PC-9 (cell line): ENCODE measurements at regions not wholly inside any gene's neighbourhood (a gene's known extent, or its start where the extent isn't known, plus 50 kb on each side); places are given as distances from the start of the nearest gene placed in this dataset.

Experiments
- BruUV-seq: library from RNA; stranded (reverse); fragments of 400-500 nt; replicated peaks from 2 replicates; lab custom pipeline; 2021; lab: Mats Ljungman, UMichigan
- CTCF ChIA-PET: fragments of 300-600 bp; sonication (Branson Sonifier 250); formaldehyde crosslinking; loops from one replicate; lab custom pipeline; 2022; ENCODE audit warnings: antibody characterized with exemption; lab: Charles Lee
- POLR2A ChIA-PET: fragments of 300-600 bp; sonication (Branson Sonifier 250); formaldehyde crosslinking; loops from one replicate; lab custom pipeline; 2022; ENCODE audit warnings: antibody characterized with exemption; ENCODE audit not compliant: unreplicated experiment; lab: Charles Lee
- DNase-seq, 2 experiments: peaks; one replicate each; pipeline versions ENCODE4 v3.0.0 to v3.0.0-alpha.2; 2015 to 2022; ENCODE audit warnings: mixed read lengths in 1 of 2
- H2AFZ ChIP-seq: fragments of 200-600 bp; sonication (generic); 2 replicates; pipeline ENCODE4 v1.8.1; 2017; ENCODE audit warnings: antibody characterized with exemption
- H3F3A ChIP-seq: fragments of 200-600 bp; sonication (generic); 2 replicates; pipeline ENCODE4 v1.8.1; 2017; ENCODE audit warnings: antibody characterized with exemption, mild to moderate bottlenecking, low read depth; ENCODE audit not compliant: insufficient read depth
- H3K27ac ChIP-seq: fragments of 200-600 bp; sonication (generic); 2 replicates; pipeline ENCODE4 v1.6.1; 2016; ENCODE audit warnings: mixed run types
- H3K27me3 ChIP-seq: fragments of 200-600 bp; sonication (generic); 2 replicates; pipeline ENCODE4 v1.6.1; 2016; ENCODE audit warnings: low read depth, mixed run types; ENCODE audit not compliant: insufficient read depth
- H3K36me3 ChIP-seq: fragments of 200-600 bp; sonication (generic); 2 replicates; pipeline ENCODE4 v1.6.1; 2016; ENCODE audit warnings: low read depth, mixed run types
- H3K4me1 ChIP-seq: fragments of 200-600 bp; sonication (generic); replicated peaks from 2 replicates; pipeline ENCODE4 v1.6.1; 2016; ENCODE audit warnings: mixed run types; ENCODE audit not compliant: insufficient read depth
- H3K4me2 ChIP-seq: fragments of 200-600 bp; sonication (generic); 2 replicates; pipeline ENCODE4 v1.6.1; 2017; ENCODE audit warnings: mixed run types
- H3K4me3 ChIP-seq: fragments of 200-600 bp; sonication (generic); 2 replicates; pipeline ENCODE4 v1.6.1; 2016; ENCODE audit warnings: mixed run types
- H3K79me2 ChIP-seq: fragments of 200-600 bp; sonication (generic); 2 replicates; pipeline ENCODE4 v1.6.1; 2017; ENCODE audit warnings: low read depth, mixed run types
- H3K9me2 ChIP-seq: fragments of 200-600 bp; sonication (generic); 2 replicates; pipeline ENCODE4 v1.8.1; 2017; ENCODE audit warnings: mild to moderate bottlenecking; ENCODE audit not compliant: insufficient read depth
- H3K9me3 ChIP-seq: fragments of 200-600 bp; sonication (generic); 2 replicates; pipeline ENCODE4 v1.8.1; 2016; ENCODE audit warnings: low read depth; ENCODE audit not compliant: insufficient read depth
- H4K20me1 ChIP-seq: fragments of 200-600 bp; sonication (generic); 2 replicates; pipeline ENCODE4 v1.8.1; 2017; ENCODE audit not compliant: insufficient read depth
- EZH2 ChIP-seq: fragments of 200-600 bp; sonication (generic); IDR thresholded peaks from 2 replicates; pipeline ENCODE4 v1.8.0; 2017; ENCODE audit warnings: antibody characterized with exemption, low read depth
- intact Hi-C: fragments of 100-400 bp; cut with micrococcal nuclease; formaldehyde crosslinking; loops from one replicate; pipeline ENCODE4 v1.10.0; 2022; ENCODE audit not compliant: unreplicated experiment
- TF ChIP-seq, protein P1 (sequence below): fragments of 200-600 bp; sonication (generic); conservative IDR thresholded peaks from 2 replicates; pipeline ENCODE4 v1.6.1; 2017; ENCODE audit warnings: mixed run types, antibody characterized with exemption, mild to moderate bottlenecking, moderate library complexity

- H4K20me1 ChIP-seq = no peaks in the 10 kb centered on the region
- no peaks in the 10 kb centered on the region for H3K9me3 ChIP-seq
- ChIA-PET POLR2A (no interaction called here), CTCF (no interaction called here)
- H3K27ac ChIP-seq = no peak overlapping the region
- peaks cover 21% of the 10 kb centered on the region for H3K4me1 ChIP-seq
- H3K27me3 ChIP-seq = no peaks in the 10 kb centered on the region
- no peaks in the 10 kb centered on the region for H3F3A ChIP-seq
- H3K36me3 ChIP-seq = no peaks in the 10 kb centered on the region
- H3K9me2 ChIP-seq = no peaks in the 10 kb centered on the region
- no peak for DNase-seq
- H3K4me2 ChIP-seq = no peak overlapping the region
- TF ChIP-seq EZH2 = no peak
- TF ChIP-seq, protein P1, sequence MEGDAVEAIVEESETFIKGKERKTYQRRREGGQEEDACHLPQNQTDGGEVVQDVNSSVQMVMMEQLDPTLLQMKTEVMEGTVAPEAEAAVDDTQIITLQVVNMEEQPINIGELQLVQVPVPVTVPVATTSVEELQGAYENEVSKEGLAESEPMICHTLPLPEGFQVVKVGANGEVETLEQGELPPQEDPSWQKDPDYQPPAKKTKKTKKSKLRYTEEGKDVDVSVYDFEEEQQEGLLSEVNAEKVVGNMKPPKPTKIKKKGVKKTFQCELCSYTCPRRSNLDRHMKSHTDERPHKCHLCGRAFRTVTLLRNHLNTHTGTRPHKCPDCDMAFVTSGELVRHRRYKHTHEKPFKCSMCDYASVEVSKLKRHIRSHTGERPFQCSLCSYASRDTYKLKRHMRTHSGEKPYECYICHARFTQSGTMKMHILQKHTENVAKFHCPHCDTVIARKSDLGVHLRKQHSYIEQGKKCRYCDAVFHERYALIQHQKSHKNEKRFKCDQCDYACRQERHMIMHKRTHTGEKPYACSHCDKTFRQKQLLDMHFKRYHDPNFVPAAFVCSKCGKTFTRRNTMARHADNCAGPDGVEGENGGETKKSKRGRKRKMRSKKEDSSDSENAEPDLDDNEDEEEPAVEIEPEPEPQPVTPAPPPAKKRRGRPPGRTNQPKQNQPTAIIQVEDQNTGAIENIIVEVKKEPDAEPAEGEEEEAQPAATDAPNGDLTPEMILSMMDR = no peak
- no TSS peak for BruUV-seq
- no peak overlapping the region for H3K4me3 ChIP-seq
- intact Hi-C loops = loop anchor here (5.0 to 10.0 kb wide), 3 partner anchors 298 to 706 kb away; no protein-coding TSS in a partner anchor
- H3K79me2 ChIP-seq = no peaks in the 10 kb centered on the region
- no peak overlapping the region for H2AFZ ChIP-seq
Observed at GRCh38 chr2:156890529-156891148, 366.9 kb upstream of the GALNT5 start.

DNA sequence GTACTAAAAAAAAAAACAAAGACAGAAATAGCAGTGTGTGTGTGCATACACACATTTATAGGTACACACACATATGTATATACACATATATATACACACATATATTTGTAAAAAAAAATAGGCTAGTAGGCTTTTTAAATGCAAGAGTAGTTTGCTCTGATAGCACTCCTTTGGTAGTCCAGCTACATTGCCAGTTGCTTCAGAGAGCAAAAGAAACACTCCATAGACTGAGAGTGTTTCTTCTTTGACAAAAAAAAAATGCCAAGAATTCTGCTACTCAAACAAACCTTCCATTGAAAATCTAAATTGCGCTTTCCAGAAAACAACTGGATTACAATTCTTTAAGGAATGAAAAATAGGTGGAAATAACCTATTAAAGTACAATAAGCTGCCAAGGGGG, 365.9 kb upstream of the GALNT5 start:
- Histone ChIP-seq H3K27me3 (no peaks in the 10 kb centered on the region), H3K36me3 (no peaks in the 10 kb centered on the region), H2AFZ (no peak overlapping the region), H3K4me3 (no peak overlapping the region), H3K4me1 (peaks cover 21% of the 10 kb centered on the region), H3K4me2 (no peak overlapping the region), H3K9me3 (no peaks in the 10 kb centered on the region), H3K27ac (no peak overlapping the region), H3F3A (no peaks in the 10 kb centered on the region), H4K20me1 (no peaks in the 10 kb centered on the region), H3K9me2 (no peaks in the 10 kb centered on the region), H3K79me2 (no peaks in the 10 kb centered on the region)
- BruUV-seq = no TSS peak
- intact Hi-C loops = loop anchor here (1.0 to 10.0 kb wide), 8 partner anchors 43 to 1514 kb away; partner anchors contain the start of gene GPD2
- POLR2A ChIA-PET = no interaction called here
- CTCF ChIA-PET = no interaction called here
- DNase-seq = no peak
- TF ChIP-seq, protein P1 = no peak
- no peak for TF ChIP-seq EZH2

DNA sequence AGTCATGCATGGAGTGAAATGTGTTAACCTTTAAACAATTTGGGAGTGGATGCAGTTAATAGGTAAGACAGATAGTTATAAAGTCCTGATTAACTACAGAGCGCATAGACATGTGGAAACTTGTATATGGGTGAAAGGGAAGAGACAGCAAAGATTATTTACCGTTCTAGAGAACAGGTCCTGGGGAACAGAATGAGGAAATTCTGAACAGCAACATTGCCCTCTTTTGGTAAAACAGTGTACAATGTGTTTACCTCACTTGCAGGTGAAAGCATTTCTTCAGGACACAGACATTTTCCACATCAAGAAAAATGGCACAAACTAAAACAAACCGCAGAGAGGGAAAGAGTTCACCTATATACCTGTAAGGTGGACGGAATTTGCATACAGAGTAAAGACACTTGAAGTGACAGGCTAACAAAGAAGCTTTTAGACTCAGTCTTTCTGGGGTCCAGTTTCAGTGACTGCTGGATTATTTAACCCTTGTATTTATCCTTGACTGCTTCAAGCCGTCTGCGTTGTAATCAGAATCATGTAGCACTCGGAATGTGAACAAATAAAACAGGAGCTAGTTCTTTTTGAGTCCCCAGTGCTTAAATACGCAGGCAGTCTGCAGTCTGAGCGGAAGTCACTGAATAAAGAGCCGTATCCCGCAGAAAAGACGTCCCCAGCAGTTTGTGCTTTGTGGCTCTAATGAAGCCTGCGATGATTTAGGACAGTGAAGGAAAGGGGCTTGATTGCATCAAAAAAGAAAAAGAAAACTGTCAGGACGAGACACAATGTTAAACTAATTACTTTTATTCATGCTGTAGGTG, 364.8 kb upstream of the GALNT5 start:
- Histone ChIP-seq H3K27me3 (no peaks in the 10 kb centered on the region), H3K9me3 (no peaks in the 10 kb centered on the region), H4K20me1 (no peaks in the 10 kb centered on the region), H3K4me2 (peak overlapping the region; percentile 85), H3K79me2 (no peaks in the 10 kb centered on the region), H3F3A (no peaks in the 10 kb centered on the region), H3K27ac (peak overlapping the region; percentile 34), H3K4me3 (peak overlapping the region; percentile 58), H3K9me2 (no peaks in the 10 kb centered on the region), H3K36me3 (no peaks in the 10 kb centered on the region), H3K4me1 (peaks cover 21% of the 10 kb centered on the region), H2AFZ (peak overlapping the region; percentile 94)
- TF ChIP-seq, protein P1 = peak; percentile 65
- TF ChIP-seq EZH2 = no peak
- ChIA-PET POLR2A (interaction anchor here (0.7 kb wide), 1 partner anchor 9 kb away, joined by 5 read pairs; no protein-coding TSS in a partner anchor), CTCF (interaction anchor here (0.7 to 0.8 kb wide), 3 partner anchors 127 to 176 kb away, joined by 3 read pairs; no protein-coding TSS in a partner anchor)
- peak in 1 of 2 experiments; percentile 59 for DNase-seq
- no TSS peak for BruUV-seq
- intact Hi-C loops = loop anchor here (1.0 to 10.0 kb wide), 8 partner anchors 42 to 1515 kb away; partner anchors contain the start of gene GPD2
